ENCODE measurements at regions not wholly inside any gene's neighbourhood (a gene's known extent, or its start where the extent isn't known, plus 50 kb on each side); places are given as distances from the start of the nearest gene placed in this dataset.

GRCh38 chr2:12382366-12382765 lies 334.4 kb upstream of the TRIB2 start:
- no peak for DNase-seq

- no peak for DNase-seq
Measured at GRCh38 chr2:12389344-12390045, 327.2 kb upstream of the TRIB2 start.

GRCh38 chr2:12391116-12391515 lies 325.6 kb upstream of the TRIB2 start:
- DNase-seq: no peak

GRCh38 chr2:12396699-12397098 lies 320.0 kb upstream of the TRIB2 start:
- DNase-seq: no peak

- peak in 1 of 5 donors; percentile 14 for DNase-seq
Measured at GRCh38 chr2:12397854-12398253, 318.9 kb upstream of the TRIB2 start.

GRCh38 chr2:12399240-12399639 lies 317.5 kb upstream of the TRIB2 start:
- no peak for DNase-seq

- DNase-seq: no peak
Measured at GRCh38 chr2:12400543-12400942, 316.2 kb upstream of the TRIB2 start.

- DNase-seq: no peak
Measured at GRCh38 chr2:12402440-12403139, 314.1 kb upstream of the TRIB2 start.

- DNase-seq: no peak
Measured at GRCh38 chr2:12404497-12404896, 312.2 kb upstream of the TRIB2 start.

- no peak for DNase-seq
Measured at GRCh38 chr2:12407160-12407559, 309.6 kb upstream of the TRIB2 start.

- peak in 1 of 5 donors; percentile 77 for DNase-seq
Measured at GRCh38 chr2:12412898-12413305, 303.8 kb upstream of the TRIB2 start.

- DNase-seq: no peak
Measured at GRCh38 chr2:12415536-12415935, 301.2 kb upstream of the TRIB2 start.

GRCh38 chr2:12416600-12416999 lies 300.1 kb upstream of the TRIB2 start:
- peak; percentile 24 to 79 (median 45) for DNase-seq

GRCh38 chr2:12417786-12418185 lies 298.9 kb upstream of the TRIB2 start:
- no peak for DNase-seq

GRCh38 chr2:12419803-12420202 lies 296.9 kb upstream of the TRIB2 start:
- no peak for DNase-seq

GRCh38 chr2:12421046-12421445 lies 295.7 kb upstream of the TRIB2 start:
- no peak for DNase-seq

- DNase-seq: no peak
Measured at GRCh38 chr2:12424219-12424618, 292.5 kb upstream of the TRIB2 start.

GRCh38 chr2:12424809-12425208 lies 291.9 kb upstream of the TRIB2 start:
- no peak for DNase-seq

- no peak for DNase-seq
Measured at GRCh38 chr2:12428324-12428723, 288.4 kb upstream of the TRIB2 start.

GRCh38 chr2:12428786-12429185 lies 287.9 kb upstream of the TRIB2 start:
- DNase-seq: no peak

- no peak for DNase-seq
Measured at GRCh38 chr2:12429779-12430406, 286.8 kb upstream of the TRIB2 start.

- peak in 1 of 5 donors; percentile 80 for DNase-seq
Measured at GRCh38 chr2:12430407-12431133, 286.2 kb upstream of the TRIB2 start.

GRCh38 chr2:12432985-12433625 lies 283.6 kb upstream of the TRIB2 start:
- no peak for DNase-seq
